NCI-H524 (cell line): ENCODE measurements at regions not wholly inside any gene's neighbourhood (a gene's known extent, or its start where the extent isn't known, plus 50 kb on each side); places are given as distances from the start of the nearest gene placed in this dataset.
A peak's percentile ranks its signal among the peaks of the same experiment; 100 is the strongest.
"Not testable (repeated sequence)": the region's sequence is repeated elsewhere in the genome, so short reads cannot be mapped to it uniquely, and the experiment has no call there.

Experiments used
- DNase-seq, 2 experiments: peaks; one replicate each; lab custom pipeline; 2025; lab: John Stamatoyannopoulos, UW

DNA sequence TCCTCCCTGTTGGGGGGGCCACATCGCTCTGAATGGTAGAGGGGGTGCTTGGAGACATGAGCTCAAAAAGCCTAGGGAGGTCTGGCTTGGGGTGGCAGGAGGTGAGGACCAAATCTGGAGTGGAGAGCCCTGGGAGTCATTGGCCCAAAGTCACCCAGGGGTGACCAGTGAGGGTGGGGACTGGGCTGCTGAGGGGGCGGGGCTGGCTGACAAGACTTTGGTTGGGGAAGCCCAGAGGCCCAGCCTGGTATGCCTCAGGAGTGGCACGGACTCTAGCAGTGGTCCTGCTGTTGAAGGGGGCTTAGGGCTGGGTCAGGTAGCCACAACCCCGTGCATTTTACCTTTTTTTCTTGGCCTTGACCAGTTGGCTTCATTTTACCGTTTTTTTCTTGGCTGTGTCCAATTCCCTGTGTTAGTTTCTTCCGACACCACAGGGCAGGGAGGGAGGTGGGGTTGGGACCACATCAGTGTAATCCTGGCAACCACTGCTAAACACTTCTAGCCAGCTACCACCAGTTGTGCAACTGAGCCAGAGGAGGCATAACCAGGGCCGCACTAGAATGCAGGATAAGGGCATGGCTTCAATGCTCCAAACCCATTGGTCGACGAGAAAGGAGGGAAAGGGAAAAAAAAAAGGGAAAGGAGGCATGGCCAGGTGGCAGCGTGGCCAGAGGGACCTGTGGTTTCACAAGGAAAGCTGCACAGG is 105.3 kb upstream of the C2CD4B start:
- no peak for DNase-seq

DNA sequence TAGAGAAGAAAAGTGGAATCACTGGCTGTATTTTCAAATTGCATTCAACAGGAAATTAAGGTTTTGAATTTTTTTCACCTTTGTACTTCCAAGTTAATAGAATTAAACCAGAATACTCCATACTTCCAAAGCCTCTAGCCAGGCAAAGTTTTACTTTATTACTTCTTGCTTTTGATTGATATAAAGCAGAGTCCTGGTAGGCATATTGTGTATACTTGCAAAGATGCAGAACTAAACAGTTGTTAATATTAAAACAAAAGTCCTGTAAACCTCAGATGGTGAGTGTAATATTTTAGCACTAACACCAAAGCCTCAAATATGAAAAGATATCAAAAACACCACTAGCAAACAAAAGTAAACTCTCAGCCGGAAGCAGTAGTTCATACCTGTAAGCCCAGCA is 107.2 kb upstream of the C2CD4B start:
- DNase-seq: no peak

DNA sequence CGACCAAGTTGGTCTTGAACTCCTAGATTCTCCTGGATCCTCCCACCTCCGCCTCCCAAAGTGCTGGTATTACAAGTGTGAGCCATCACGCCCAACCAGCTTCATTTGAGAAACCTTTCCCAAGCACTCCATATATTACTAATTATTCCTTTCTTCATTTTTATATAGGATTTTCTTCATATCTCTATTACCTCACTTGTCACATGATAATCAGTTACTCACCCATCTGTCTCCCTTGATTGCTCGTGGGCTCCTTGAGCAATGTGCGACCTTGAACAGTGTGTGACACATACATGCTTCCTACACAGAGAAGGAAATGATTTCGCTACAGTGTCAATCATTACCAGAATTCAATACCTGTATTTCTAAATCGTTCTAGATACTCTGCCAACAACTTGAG is 110.7 kb upstream of the C2CD4B start:
- no peak for DNase-seq

DNA sequence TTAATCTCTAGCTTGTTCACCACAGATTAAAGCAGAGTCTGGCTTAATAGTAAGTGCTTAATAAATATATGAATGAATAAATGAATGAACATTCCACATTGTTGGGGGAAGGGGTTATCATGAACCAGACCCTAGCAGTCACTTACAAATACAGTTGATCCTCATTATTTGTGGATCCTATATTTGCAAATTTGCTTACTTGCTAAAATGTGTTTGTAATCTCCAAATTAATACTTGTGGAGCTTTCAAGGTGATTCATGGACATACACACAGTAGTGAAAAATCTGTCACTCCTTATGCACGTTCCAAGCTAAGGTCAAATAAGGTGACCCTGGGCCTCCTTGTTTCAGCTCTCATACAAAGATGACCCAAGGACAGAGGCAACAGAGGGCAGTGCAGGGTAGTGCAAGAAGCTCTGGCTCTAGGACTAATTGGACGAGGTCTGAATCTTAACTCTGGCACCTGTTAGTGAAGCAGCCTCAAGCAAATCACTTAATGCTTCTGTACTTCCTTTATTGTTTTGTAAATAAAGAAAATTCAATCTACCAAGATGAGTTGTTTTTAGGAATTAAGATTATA is 112.8 kb upstream of the C2CD4B start:
- peak in 1 of 2 experiments; percentile 57 for DNase-seq

DNA sequence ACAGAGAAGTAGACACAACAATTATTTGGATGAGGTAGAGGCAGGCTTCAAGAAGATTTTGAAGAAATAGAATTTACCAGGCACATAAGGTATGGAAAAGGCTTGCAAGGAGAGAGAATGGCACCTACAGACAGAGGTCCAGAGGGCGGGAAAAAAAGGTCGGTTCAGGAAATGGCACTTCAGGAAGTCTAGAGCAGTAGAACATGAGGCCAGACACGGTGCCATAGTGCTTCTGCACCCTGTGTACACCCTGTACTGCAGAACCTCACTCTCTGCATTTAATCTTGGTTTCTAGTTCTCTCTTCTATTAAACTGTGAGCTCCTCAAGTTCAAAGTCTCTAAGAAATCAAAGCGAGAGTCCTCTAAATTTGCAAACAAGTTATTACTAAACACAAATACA is 113.4 kb upstream of the C2CD4B start:
- DNase-seq: peak in 1 of 2 experiments; percentile 7

DNA sequence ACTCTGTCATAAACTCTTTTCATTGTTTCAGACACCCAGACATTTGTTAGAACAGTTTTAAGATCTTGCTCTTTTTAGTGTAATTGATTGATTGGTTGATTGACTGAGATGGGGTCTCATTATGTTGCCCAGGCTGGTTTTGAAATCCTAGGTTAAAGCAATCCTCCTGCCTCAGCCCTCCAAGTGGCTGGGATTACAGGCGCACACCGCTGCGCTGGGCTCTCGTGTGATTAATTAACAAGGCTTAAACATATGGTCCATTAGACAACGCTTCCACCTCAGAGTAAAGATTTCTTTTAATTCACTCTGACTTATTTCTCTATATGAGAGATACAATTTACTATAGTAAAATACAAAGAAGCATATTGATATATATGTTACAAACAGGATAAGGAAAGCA is 114.0 kb upstream of the C2CD4B start:
- peak; percentile 69 to 85 for DNase-seq

DNA sequence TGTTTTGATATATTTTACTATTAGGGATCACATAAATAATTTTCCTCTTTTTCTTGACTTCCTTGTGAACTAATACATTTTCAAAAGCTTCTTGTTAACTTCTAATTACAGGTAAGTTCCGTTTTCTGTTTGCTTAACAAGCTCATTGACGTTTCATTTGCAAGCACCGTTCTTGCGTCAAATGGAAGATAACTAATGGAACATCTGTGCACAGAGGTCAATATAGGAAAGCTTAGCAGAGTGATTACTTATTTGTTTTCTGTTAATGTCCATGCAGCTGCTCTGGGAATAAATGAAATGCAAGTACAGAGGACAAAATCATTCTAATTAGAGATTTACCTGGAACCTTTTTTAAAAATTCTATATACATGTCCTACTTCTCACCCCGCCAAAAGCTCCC is 115.5 kb upstream of the C2CD4B start:
- DNase-seq: peak in 1 of 2 experiments; percentile 34

DNA sequence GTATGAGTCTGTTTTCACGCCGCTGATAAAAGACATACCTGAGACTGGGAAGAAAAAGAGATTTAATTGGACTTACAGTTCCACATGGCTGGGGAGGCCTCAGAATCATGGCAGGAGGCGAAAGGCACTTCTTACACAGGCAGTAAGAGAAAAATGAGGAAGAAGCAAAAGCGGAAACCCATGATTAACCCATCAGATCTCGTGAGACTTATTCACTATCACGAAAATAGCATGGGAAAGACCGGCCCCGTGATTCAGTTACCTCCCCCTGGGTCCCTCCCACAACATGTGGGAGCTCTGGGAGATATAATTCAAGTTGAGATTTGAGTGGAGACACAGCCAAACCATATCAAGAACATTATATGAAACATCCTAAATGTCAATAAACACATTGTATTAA is 116.7 kb upstream of the C2CD4B start:
- not testable (repeated sequence) for DNase-seq

DNA sequence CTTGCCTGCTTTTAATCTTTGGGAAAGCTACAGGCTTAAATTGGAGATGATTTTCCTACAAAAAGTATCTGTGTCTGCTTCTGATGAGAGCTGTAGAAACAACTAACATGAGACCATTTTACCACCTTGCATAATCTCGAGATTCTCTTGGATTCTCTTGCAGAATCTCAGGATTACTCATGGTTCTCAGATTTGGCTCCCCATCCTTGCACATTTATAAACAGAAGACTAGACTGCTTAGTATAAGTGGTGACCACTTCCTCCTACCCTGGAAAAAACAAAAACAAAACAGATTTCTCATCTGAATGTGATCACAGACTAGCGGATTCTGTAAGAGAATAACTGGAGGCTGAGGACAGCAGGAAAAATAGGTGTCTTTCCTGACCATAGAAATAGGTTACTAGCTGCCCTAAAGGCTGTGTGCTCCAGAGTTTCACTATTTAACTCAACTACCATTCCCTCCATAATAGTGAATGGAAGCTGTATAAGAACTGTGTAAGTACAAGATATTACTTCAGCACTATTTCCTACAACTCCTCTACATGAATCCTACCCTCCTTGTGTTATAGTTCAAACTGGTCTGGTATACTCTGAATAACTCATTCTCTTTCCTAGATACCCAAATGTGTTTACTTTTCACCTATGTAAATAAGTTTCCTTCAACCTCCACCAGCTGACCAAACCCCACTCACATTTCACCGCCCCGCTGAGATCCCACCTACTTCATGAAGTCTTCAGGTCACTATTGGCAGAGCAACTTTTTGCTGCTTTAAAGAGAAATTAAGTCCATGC is 122.2 kb upstream of the C2CD4B start:
- no peak for DNase-seq

DNA sequence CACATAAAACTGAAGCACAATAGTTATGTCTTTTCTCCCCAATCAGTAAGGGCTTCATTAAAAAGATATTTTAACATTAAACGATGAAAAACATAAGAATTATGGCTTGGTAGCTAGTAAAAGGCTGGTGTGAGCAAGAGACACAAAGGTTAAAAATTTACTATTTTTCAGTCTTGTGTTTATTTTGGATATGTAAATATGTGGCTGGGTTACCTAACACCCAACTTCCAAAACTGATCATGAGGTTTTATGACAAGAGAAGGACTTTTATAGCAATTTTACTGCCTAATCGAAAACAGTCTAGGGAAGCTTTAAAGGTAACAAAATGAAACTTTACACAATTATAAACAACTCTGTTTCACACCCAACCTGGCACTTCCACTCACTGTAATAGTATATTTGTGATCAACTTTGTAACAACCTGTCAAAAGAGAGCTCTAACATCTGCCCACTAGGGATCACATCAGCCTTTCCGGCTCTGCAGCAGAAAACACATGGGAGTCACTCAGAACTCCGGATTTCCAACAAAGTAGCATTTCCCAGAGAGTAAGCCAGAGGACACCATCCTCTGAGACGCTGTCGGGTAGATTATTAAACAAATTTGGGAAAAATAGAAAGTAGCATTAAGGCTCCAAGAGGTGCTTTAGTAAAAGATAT is 123.4 kb upstream of the C2CD4B start:
- no peak for DNase-seq

DNA sequence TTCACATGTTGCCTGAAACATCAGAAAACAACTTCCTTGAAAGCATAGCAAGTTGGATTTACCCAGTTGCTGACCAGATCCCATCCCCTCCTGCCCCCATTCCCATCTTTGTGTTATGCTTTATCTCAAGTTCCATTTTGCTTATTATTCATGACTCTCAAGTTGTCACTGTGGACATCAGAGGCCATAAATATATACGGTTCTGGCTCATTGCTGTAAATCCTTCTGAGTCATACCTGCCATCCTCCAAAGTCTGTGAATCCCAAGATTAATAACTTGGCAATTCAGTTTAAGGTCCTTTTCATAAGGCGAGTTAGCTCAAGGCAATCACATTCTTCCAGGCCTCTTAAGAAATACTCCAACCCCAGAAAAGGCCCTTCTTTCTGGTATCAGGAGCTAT is 126.2 kb upstream of the C2CD4B start:
- DNase-seq: no peak

DNA sequence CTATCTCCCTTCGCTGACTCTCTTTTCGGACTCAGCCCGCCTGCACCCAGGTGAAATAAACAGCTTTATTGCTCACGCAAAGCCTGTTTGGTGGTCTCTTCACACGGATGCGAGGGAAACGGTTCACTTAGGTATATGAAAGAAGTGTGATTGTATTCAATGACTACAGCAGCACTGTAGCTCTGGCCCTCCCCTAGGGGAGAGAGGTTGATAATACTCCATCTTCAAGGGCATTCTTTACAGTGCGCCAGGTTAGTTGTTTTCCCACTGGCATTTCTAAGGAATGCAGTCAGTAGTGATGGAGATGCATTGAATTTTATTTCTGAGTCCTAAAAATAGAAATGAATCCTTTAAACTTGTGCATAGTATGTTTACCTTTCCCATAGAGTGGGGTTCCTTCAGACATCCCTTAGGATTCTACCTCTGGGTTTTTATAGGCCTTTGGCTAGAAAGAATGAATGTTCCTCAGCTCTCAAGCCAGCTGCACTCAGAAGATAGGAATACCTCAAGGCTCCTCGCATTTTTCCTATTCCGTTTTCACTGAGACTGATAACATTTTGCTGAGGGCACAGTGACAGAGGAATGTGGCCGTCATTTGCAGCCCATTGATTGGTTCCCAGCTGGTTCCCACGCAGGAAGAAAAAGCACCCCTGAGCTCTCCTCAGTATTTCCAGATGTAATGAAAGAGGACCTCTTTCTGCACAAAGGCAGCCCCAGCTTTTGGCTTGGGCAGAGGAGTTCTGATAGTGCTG is 131.8 kb upstream of the C2CD4B start:
- DNase-seq: no peak

DNA sequence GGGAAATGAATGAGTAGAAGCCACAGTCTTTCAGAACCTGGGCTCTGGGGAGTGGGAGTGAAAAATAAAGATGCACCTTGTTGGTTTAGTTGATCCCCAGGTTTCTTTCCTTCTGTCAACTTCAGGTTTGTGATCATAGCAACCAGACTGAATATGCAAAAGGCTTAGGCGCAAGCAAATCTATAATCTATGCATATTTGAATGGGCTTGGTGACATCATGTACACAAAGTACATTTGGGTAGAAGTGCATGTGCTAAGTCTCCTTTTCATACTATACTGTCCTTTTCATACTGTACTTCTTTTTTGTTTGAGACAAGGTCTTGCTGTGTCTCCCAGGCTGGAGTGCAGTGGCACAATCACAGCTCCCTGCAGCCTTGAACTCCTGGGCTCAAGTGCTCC is 132.4 kb upstream of the C2CD4B start:
- DNase-seq: no peak

DNA sequence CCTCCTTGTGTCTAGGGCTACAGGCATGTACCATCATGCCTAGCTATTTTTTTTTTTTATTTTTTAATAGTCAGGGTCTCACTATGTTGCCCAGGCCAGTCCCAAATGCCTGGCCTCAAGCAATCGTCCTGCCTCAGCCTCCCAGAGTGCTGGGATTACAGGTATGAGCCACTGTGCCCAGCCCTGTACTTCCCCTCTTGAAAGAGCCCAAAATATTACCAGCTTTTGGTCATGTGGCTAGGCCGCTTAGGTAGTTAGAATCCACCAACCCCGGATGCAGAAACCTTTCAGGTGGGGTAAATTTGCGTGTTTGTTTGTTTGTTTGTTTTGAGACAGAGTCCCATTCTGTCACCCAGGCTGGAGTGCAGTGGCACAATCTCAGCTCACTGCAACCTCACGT is 132.8 kb upstream of the C2CD4B start:
- no peak for DNase-seq

DNA sequence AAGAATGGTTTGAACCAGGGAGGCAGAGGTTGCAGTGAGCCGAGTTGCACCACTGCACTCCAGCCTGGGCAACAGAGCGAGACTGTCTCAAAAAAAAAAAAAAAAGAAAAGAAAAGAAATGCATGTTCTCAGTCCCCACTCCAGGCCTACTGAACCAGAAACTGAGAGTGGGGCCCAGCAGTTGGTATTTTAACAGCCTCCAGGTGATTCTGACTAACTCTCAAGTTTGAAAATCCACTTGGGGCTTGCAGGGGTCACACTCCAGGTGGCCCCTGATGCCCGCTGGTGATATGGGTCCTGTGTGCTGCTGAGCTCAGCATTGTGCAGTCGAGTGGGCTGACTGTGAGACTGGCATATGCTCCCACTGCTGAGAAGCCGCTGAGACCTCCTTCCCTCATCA is 133.7 kb upstream of the C2CD4B start:
- DNase-seq: no peak

DNA sequence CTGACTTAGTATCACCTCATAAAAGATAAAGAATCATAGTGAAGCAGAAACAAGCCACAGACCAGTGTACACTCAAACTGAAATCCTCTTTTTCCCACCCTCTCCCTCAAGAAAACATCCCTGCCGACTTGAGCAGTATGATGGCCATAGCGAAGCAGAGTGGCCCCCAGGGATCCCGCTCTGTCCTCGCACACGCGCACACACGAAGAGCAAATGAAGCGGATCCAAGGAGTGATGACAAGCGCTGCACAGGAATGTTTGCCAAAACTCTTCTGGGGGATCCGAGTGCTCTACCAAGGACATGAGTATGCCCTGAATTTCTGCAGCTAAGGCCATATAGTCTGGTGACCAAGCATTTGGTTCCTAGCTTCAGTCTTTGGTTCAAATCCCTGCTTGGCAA is 134.5 kb upstream of the C2CD4B start:
- no peak for DNase-seq

DNA sequence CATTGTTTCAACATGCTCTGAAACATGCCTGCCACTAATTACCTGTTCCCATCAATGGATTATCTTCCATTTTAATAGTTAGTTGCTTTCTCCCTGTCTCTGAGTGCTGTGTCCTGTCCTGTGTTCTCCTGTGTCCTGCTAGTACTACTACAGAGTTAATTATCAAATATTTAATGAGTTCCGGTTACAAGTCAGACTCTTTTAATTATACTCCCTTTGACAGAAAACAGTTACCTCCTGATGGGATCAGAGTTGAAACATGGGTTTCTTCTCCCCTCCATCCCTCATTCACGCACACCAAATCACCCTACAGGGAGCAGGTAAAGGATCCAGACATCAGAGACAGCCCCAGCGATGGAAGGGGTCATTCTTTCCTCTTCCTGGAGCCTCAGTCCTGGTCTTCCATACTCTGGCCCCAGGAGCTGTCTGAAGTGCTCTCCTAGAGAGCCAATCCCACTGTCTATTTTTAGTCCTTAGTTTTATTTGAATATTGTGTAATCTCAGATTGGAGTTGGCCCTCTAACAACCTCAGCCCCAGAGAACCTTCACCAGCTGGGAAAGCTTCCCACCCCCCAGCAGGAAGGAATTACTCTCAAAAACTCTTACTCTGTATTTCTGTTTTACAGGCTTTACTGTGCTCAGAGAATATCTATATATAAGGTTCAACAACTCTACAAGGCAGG is 137.0 kb upstream of the C2CD4B start:
- no peak for DNase-seq

DNA sequence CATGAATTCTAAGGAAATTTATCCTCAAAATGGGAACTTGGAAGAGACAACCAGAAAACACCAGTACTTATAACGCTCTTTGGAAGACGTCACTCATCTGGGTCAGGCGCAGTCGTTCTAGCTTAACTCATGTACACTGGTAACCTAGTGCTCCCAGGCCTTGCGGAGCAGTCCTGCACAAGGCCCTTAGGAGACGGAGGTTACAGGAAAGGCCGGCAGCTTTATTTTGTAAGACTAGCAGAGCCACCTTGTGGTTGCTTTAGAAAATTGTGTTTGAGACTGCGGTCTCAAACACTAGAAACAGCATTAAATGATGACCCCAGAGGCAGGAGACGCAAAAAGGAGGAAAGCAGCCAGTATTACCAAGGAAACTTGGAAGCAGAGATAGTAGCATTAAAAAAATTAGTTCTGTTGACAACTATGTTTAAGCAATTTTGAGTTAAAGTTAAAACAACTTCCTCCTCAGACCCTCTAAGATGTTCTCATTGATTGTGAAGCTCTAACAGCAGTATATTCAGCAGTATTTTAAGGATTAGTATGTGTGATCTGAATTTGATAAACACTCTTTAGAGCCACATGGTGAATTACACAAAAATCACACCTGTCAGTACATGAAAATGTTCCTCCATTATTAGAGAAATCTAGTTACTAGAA is 141.9 kb upstream of the C2CD4B start:
- peak; percentile 73 to 86 for DNase-seq

DNA sequence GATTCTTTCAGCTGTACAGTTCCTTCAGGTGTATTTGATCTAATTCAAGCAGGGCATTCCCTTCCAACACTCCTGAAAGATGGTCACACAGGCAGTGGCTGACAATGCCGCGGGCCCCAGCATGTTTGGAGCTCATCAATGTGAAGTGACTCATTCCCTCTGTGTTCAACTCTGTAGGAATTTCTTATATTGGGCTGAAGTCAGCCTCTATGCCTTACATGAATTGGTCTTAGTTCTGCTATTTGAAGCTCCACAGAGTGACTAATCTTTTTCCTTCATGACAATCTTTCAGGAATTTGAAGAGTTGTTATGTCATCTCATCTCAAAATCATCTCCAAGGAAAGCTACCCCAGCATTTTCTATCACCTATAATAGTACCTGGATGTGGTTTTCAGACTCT is 142.5 kb upstream of the C2CD4B start:
- DNase-seq: no peak

DNA sequence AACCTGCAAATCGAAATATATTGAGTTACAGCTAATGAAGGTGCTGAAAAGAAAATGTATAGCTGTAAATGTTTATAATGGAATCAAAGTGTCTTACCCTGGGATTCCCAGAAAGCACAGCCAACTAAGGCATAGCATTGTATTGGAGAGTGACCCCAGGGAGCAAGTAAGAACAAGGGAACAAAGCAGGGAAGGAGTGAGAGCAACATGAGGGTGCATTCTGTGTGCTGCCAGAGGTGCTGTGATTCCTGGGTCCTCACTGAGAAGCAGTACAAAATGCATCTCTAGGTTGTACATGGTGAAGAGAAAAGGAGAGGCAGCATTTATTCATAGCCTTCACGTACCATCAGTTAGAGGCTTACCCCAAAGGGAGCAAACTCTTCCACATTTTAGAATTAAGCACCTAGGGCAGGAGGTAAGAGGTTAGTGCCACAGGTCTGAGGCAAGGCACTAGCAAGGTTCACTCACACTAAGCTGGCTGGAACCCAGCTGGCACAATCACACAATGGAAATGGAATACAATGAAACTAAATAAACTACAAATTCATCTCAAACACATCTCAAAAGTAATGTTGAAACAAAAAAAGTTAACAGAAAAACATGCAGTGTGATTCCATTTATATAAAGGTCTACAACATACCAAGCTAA is 151.5 kb upstream of the C2CD4B start:
- no peak for DNase-seq
